ENCODE measurements at regions not wholly inside any gene's neighbourhood (a gene's known extent, or its start where the extent isn't known, plus 50 kb on each side); places are given as distances from the start of the nearest gene placed in this dataset.
"Not testable (repeated sequence)": the region's sequence is repeated elsewhere in the genome, so short reads cannot be mapped to it uniquely, and the experiment has no call there.

DNA sequence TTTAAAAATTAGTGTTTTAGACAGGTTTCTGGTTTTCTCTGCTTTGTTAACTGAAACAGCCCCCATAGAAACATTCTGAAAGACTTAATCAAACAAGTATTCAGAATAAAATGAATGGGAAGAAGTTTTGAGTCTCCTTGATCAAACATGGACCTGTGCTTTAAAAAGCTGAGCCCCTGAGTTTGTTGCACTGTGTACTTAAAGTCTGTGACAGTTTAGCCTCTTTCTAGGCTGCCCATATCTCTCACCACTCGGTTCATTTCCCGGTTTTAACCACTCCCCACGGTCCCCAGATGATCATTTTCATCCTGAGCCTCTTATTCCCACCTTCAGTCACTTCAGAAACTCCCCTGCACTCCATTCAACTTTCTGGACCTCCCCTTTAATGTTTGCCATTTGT, 215.9 kb upstream of the DMRT1 start:
- Histone ChIP-seq H3K4me2 (no peak overlapping the region), H2AFZ (replicated peaks) (no peak overlapping the region)
- no peak overlapping the region for H3K4me3 Mint-ChIP-seq

DNA sequence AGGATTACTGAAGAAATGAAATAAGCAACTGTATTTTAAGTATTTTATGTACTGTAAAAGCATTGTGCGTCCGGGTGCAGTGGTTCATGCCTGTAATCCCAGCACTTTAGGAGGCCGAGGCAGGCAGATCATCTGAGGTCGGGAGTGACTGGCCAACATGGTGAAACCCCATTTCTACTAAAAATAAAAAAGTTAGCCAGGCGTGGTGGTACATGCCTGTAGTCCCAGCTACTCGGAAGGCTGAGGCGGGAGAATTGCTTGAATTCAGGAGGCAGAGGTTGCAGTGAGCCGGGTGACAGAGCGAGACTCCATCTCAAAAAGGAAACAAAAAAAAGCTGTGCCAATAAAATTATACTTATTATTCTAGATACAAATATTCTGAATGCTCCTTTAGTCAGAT, 215.4 kb upstream of the DMRT1 start:
- not testable (repeated sequence) for H3K27ac Mint-ChIP-seq; H3K27me3 ChIP-seq; H3K4me3 ChIP-seq; H3K4me3 Mint-ChIP-seq; H3K9me3 ChIP-seq (ENCODE audit: low read depth); H3K9ac ChIP-seq; H4K20me1 ChIP-seq (ENCODE audit: low read depth); H3K4me2 ChIP-seq; H3K79me2 ChIP-seq (ENCODE audit: low read depth); DNase-seq (ENCODE audit: low spot score); H3K36me3 Mint-ChIP-seq; H2AFZ ChIP-seq (replicated peaks); H3K36me3 ChIP-seq; H3K27me3 Mint-ChIP-seq (ENCODE audit: insufficient read depth, low read depth); H3F3A ChIP-seq (ENCODE audit: low read depth); H3K9me3 Mint-ChIP-seq; H3K27ac ChIP-seq
- peaks cover 22% of the 10 kb centered on the region for H3K4me1 Mint-ChIP-seq
- H3K4me1 ChIP-seq: peaks cover 13% of the 10 kb centered on the region

More for the DNA sequence above, 215.9 kb upstream of the DMRT1 start:
- H3K27me3 ChIP-seq: no peaks in the 10 kb centered on the region
- H3K9me3 ChIP-seq (ENCODE audit: low read depth): no peaks in the 10 kb centered on the region
- no peaks in the 10 kb centered on the region for H3K27me3 Mint-ChIP-seq (ENCODE audit: insufficient read depth, low read depth)
- H3K36me3 ChIP-seq: no peaks in the 10 kb centered on the region
- no peak overlapping the region for H3K27ac Mint-ChIP-seq
- H3K4me1 ChIP-seq: peaks cover 13% of the 10 kb centered on the region
- no peaks in the 10 kb centered on the region for H3K79me2 ChIP-seq (ENCODE audit: low read depth)
- no peaks in the 10 kb centered on the region for H3F3A ChIP-seq (ENCODE audit: low read depth)
- no peaks in the 10 kb centered on the region for H3K36me3 Mint-ChIP-seq
- H3K4me1 Mint-ChIP-seq: peaks cover 22% of the 10 kb centered on the region
- no peak overlapping the region for H3K27ac ChIP-seq
- DNase-seq (ENCODE audit: low spot score): no peak
- no peak for TF ChIP-seq EZH2phosphoT487 (IDR thresholded peaks at IDR 0.05)
- TF ChIP-seq, protein P1, sequence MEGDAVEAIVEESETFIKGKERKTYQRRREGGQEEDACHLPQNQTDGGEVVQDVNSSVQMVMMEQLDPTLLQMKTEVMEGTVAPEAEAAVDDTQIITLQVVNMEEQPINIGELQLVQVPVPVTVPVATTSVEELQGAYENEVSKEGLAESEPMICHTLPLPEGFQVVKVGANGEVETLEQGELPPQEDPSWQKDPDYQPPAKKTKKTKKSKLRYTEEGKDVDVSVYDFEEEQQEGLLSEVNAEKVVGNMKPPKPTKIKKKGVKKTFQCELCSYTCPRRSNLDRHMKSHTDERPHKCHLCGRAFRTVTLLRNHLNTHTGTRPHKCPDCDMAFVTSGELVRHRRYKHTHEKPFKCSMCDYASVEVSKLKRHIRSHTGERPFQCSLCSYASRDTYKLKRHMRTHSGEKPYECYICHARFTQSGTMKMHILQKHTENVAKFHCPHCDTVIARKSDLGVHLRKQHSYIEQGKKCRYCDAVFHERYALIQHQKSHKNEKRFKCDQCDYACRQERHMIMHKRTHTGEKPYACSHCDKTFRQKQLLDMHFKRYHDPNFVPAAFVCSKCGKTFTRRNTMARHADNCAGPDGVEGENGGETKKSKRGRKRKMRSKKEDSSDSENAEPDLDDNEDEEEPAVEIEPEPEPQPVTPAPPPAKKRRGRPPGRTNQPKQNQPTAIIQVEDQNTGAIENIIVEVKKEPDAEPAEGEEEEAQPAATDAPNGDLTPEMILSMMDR (IDR thresholded peaks at IDR 0.05): no peak
- TF ChIP-seq EZH2 (IDR thresholded peaks at IDR 0.05): no peak
- no peaks in the 10 kb centered on the region for H3K9me3 Mint-ChIP-seq
- H3K4me3 ChIP-seq: no peak overlapping the region
- no peak overlapping the region for H3K9ac ChIP-seq
- H4K20me1 ChIP-seq (ENCODE audit: low read depth): no peaks in the 10 kb centered on the region

- Histone ChIP-seq H3K4me1 (peaks cover 13% of the 10 kb centered on the region), H3K9ac (no peak overlapping the region), H3K27ac (no peak overlapping the region), H4K20me1 (ENCODE audit: low read depth) (no peaks in the 10 kb centered on the region), H3K4me3 (no peak overlapping the region), H3K36me3 (no peaks in the 10 kb centered on the region), H3K9me3 (ENCODE audit: low read depth) (no peaks in the 10 kb centered on the region), H2AFZ (replicated peaks) (no peak overlapping the region), H3K27me3 (no peaks in the 10 kb centered on the region), H3K4me2 (no peak overlapping the region), H3K79me2 (ENCODE audit: low read depth) (no peaks in the 10 kb centered on the region), H3F3A (ENCODE audit: low read depth) (no peaks in the 10 kb centered on the region)
- peak overlapping the region; percentile 50 for H3K27ac Mint-ChIP-seq
- H3K4me1 Mint-ChIP-seq: peaks cover 22% of the 10 kb centered on the region
- H3K27me3 Mint-ChIP-seq (ENCODE audit: insufficient read depth, low read depth): no peaks in the 10 kb centered on the region
- H3K9me3 Mint-ChIP-seq: no peaks in the 10 kb centered on the region
- H3K4me3 Mint-ChIP-seq: no peak overlapping the region
- TF ChIP-seq EZH2phosphoT487 (IDR thresholded peaks at IDR 0.05) (no peak), EZH2 (IDR thresholded peaks at IDR 0.05) (no peak)
- TF ChIP-seq, protein P1 (IDR thresholded peaks at IDR 0.05): no peak
- DNase-seq (ENCODE audit: low spot score): no peak
- no peaks in the 10 kb centered on the region for H3K36me3 Mint-ChIP-seq
Observed at GRCh38 chr9:626596-626995, 214.9 kb upstream of the DMRT1 start.

GRCh38 chr9:627336-627970, 214.0 kb upstream of the DMRT1 start:
- H3K4me1 ChIP-seq: peaks cover 13% of the 10 kb centered on the region
- Mint-ChIP-seq H3K4me3 (no peak overlapping the region), H3K27me3 (ENCODE audit: insufficient read depth, low read depth) (no peaks in the 10 kb centered on the region), H3K27ac (no peak overlapping the region), H3K9me3 (peaks cover 3% of the 10 kb centered on the region), H3K36me3 (no peaks in the 10 kb centered on the region), H3K4me1 (peaks cover 22% of the 10 kb centered on the region)
- H3K79me2 ChIP-seq (ENCODE audit: low read depth): no peaks in the 10 kb centered on the region
- H3K4me3 ChIP-seq: no peak overlapping the region
- no peak overlapping the region for H3K4me2 ChIP-seq
- no peaks in the 10 kb centered on the region for H3K9me3 ChIP-seq (ENCODE audit: low read depth)
- H3K9ac ChIP-seq: no peak overlapping the region
- no peak for DNase-seq (ENCODE audit: low spot score)
- no peaks in the 10 kb centered on the region for H4K20me1 ChIP-seq (ENCODE audit: low read depth)
- H3K27ac ChIP-seq: no peak overlapping the region
- no peaks in the 10 kb centered on the region for H3K27me3 ChIP-seq
- no peaks in the 10 kb centered on the region for H3K36me3 ChIP-seq
- H2AFZ ChIP-seq (replicated peaks): no peak overlapping the region
- TF ChIP-seq EZH2 (IDR thresholded peaks at IDR 0.05) (no peak), EZH2phosphoT487 (IDR thresholded peaks at IDR 0.05) (no peak)
- H3F3A ChIP-seq (ENCODE audit: low read depth): no peaks in the 10 kb centered on the region
